ENCODE measurements at regions not wholly inside any gene's neighbourhood (a gene's known extent, or its start where the extent isn't known, plus 50 kb on each side); places are given as distances from the start of the nearest gene placed in this dataset.
"Not testable (repeated sequence)": the region's sequence is repeated elsewhere in the genome, so short reads cannot be mapped to it uniquely, and the experiment has no call there.

GRCh38 chr18:28281400-28281799 lies 104.5 kb upstream of the CDH2 start:
- no peak for DNase-seq

GRCh38 chr18:28269750-28270149 lies 92.8 kb upstream of the CDH2 start:
- DNase-seq, result no peak

GRCh38 chr18:28267878-28268625 lies 91.1 kb upstream of the CDH2 start:
- DNase-seq, result no peak

GRCh38 chr18:28267276-28267675 lies 90.3 kb upstream of the CDH2 start:
- no peak for DNase-seq

GRCh38 chr18:28256166-28256565 lies 79.2 kb upstream of the CDH2 start:
- no peak for DNase-seq

GRCh38 chr18:28248653-28249052 lies 71.7 kb upstream of the CDH2 start:
- no peak for DNase-seq

- DNase-seq, result not testable (repeated sequence)
Measured at GRCh38 chr18:28240626-28241025, 63.7 kb upstream of the CDH2 start.

GRCh38 chr18:28236487-28236886 lies 59.6 kb upstream of the CDH2 start:
- DNase-seq, result no peak
